ENCODE measurements at regions not wholly inside any gene's neighbourhood (a gene's known extent, or its start where the extent isn't known, plus 50 kb on each side); places are given as distances from the start of the nearest gene placed in this dataset.
"Not testable (repeated sequence)": the region's sequence is repeated elsewhere in the genome, so short reads cannot be mapped to it uniquely, and the experiment has no call there.

DNA sequence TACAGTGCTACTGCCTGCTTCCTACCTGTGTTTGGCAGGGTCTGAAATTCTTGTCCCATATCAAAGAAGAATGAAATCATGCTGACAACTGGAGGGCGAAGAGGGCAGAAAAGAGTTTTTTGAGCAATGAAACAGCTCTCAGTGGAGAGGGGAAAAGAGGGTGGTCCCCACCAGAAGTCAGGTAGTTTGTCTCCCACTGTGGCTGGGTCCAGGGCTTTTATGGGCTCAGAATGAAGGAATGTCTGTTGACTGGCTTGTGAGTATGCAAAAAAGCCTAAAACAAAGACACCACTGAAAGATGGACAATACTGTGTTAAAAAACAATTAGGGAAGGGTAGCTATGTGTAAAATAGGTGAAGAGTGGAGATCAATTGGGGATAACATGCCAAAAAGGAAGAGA is 115.0 kb downstream of the ADAM29 start:
- DNase-seq (ENCODE audit: low spot score), result no peak

DNA sequence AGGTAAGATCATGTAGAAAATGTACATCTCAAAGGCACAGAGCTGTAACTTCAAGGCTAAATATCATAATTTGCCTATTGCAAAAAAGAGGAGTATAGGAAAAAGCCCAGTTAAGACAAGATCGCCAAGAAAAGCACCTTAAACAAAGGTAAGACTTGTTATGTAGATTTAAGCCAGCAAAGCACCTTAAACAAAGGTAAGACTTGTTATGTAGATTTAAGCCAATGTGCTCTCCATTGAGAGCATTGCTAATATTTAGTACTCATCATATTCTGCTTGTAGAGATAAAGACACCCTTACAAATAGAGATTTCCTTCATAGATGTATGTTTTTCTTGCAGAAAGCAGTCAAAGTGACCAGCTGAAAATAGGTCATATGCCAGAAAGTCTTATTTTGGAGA is 115.8 kb downstream of the ADAM29 start:
- DNase-seq (ENCODE audit: low spot score), result no peak

DNA sequence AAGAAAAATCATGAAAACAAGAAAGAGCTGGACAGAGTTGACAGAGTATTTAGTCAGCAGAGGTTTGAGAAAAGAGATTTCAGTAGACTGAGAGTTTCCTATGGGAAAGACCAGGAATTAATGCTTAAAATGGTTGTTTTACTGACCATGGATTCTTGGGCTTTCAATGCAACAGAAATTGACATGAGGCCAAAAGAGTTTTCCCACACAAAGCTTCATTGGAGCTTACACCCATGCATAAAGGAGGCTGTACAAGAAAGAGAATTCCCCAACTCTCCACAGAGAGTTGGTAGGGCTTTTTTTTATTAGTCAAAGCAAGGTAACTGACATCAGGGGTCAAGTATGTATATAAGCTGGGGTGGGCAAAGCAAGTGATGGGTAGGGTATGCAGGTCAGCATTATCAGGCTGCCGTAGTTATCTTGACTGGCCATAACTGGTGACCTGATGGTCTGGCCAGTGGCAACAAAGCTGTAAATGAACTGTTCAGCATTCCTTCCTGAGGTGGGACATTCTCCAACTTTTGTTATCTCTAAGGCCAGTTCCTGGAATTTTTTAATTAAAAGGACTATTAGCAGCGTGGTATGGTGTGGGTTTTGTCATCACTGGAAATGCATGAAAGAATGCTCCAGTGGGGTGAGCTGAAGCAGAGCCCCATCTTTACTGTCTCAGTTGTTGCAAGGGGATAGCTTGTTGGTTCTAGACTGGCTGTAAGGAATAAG is 117.0 kb downstream of the ADAM29 start:
- no peak for DNase-seq (ENCODE audit: low spot score)

DNA sequence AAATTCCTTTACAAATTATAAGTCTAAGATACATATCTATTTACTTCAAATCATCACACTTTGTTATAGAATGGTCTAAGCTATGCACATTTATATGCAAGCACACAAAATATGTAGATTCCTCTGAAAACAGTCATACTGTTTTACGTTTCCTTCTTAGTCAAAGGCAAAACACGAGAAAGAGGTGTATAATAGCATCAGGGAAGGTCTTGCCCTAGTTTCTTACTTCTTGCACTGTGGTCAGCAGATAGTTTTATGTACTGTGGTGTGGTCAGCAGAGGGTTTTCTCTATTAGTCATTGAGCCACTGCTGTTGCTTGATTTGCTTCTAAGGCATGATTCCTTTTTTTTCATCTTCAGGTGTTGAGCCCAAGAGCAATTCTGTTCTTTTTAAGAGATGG is 117.7 kb downstream of the ADAM29 start:
- no peak for DNase-seq (ENCODE audit: low spot score)

DNA sequence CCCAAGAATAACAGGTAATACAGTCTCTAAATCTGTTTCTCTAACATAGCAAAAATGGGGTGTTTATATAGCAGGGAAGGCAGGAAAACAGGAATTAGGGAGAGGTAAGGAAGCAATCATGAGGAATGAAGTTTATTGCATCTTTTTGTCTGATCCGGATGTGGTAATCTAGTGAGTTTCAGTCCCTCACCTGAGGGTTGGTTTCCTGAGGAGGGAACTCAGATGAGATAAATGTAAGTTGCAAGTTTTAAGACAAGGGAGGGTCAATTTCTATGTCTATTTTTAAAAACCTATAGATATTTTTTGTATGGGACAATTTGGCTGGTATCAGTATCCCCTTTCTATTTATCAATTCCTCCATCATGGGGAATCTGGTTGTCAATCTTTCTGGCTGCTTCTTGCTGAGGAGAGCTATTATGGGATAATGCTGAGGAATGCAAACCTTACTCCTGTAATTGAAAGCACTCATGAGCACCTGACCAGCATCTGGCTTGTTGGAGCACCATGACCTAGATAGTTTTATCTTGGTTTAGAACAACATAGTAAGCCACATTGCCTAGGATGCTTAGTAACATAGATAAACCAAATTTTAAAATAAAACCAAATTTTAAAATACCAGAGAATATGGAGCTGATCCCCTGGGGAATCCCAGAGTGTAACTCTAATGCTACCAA is 130.1 kb downstream of the ADAM29 start:
- DNase-seq (ENCODE audit: low spot score), result no peak

DNA sequence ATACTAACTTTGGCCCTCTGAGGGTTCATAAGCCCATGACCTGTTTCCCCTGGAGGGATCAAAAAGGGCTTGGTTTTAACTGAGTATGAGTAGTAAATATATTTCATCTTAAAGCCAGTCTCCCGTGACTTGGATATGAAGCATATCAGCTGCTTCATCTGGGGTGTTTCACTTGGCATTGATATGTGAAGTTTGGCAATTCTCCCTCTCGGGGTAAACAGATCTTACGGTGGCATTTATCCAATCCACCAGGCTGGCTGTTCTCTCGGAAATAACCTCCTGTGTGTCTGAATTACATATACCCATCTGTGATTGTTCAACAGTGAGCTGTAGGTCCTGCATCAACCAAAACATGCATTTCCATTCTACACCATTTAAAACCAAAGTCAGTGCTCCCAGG is 130.7 kb downstream of the ADAM29 start:
- no peak for DNase-seq (ENCODE audit: low spot score)

DNA sequence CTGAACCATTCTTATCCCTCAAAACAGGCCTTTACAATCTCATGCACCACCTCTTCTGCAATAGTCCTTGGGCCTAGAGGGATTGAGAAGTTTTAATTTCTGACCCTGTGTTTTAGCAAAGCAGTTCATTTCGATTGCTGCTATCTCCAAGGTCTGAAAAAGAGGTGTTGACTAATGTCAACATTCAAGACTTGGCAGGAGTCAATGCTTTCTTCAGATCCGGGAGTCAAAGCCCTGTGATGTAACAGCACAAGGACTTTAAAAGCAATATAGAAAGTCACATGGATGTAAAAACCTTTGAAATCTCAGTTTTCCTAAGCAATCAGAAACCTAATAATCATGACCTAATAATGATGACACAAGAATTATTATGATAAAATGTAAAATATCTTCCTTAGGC is 133.8 kb downstream of the ADAM29 start:
- DNase-seq (ENCODE audit: low spot score), result no peak

DNA sequence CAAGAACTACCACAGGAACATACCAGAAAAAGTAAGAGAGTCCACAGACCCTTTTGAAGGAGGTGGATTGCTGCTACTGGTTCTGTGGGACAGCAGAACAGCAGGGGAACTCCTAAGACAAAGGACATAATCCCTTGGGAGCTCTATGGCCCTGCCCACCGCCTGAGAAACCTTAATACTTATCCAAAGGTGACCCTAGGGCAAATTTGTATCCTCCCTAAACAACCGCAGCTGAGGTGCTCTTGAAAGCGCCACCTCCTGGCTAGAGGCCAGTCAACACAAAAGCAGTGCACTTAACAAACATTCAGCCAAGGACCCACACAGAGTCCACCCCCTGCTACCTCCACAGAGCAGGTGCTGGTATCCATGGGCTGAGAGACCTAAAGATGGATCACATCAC is 136.8 kb downstream of the ADAM29 start:
- no peak for DNase-seq (ENCODE audit: low spot score)

DNA sequence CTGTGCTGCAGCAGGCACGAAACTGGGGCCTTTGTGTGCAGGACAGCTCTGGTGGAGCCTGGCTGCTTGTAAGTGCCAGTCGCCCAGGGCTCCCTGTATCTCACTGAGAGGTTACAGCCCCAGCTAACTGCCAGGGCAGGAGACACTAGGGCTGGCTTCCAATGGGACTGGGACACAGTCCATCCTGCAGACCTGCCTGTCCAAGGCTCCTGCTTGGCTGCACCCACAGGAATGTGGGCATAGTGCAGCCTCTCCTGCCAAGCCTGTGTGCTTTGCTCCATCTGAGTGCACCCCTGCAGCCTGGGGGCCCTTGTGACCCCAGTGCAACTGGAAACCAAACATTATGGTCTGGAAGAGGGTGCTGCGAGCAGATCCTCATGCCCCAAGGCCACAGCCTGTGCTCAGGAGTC is 144.0 kb downstream of the ADAM29 start:
- no peak for DNase-seq (ENCODE audit: low spot score)

DNA sequence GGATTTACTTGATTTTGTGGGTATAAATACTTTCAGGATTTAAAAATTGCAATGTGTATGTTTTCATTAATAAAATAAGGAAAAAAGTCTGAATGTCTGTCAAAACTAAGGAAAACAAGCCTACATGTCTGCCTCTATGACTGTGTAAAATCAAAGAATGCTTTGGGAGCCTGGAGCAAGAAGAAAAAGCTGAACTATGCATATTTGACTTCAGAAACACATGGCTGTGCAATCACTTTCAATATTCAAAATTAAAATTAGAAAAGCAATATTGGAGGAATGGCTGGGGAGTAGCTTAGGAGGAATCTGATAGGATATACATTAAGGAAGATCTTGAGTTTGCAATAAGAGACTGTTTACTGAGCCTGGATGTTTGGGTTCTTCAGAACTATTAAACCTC is 147.1 kb downstream of the ADAM29 start:
- DNase-seq (ENCODE audit: low spot score), result no peak

DNA sequence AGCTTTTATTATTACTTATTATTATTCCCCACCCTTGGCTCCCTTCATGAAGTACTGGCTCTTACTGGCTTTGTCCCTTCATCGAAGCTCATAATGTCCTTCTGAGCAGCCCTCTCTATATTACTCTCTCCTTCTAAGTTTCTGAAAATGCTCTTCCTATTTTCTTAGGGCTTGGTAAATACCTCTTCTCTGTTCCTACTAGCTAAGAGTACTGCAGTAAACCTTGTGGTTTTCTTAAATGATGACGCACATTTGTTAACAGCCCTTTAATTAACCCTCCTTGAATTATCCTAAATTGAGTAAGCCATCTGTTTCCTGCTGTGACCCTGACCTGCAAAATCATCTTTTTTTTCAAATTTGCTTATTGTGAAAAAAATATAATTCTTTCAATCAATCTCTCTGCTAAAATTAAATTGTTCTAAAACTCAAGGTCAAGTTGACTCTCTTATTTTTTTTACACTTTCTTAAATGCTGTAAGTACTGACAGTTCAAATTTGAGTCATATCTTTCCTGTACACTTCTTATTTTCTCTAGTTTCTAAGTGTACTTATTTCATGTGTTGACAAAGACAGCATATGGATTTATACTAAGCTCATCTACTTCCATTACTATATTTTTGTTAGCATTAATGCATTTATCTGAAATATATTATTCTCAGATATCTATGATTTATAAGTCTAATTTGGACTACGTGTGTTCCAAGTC is 148.9 kb downstream of the ADAM29 start:
- no peak for DNase-seq (ENCODE audit: low spot score)

DNA sequence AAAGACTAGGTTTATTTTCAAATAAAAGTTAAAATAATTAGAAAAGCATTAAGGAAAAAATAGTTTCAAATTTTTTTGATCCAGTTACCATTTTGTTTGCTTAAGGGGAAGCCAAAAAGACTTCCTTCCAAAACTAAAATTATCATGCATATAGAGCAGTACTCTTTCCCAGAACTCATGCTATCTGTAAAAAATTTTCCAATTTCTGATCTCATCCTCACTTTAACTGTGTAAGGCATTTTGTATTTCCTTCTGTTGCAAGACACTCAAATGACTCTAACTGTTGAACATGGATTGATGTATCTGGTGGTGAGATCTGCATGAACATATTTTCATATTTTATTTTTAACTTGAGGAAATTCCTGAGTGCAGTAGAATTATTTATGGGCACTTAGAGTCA is 150.1 kb downstream of the ADAM29 start:
- DNase-seq (ENCODE audit: low spot score), result no peak

DNA sequence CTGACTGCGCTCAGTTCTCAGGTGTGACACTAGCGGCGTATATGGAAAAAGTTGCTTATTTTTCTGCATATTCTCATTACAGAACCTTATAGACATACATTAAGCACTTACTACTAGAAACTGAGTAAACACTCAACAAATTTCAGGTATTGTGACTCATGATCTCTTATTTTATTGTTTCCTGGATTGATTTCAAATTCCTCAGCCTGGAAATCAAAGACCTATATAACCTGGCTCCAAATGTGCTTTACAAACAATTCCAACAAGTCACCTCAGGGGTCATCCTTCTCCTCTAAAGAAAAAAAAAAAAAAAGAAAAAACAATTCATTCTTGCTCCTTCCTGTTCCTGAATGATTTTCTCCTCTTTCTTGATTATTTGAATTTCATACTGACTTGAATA is 152.3 kb downstream of the ADAM29 start:
- DNase-seq (ENCODE audit: low spot score), result no peak

DNA sequence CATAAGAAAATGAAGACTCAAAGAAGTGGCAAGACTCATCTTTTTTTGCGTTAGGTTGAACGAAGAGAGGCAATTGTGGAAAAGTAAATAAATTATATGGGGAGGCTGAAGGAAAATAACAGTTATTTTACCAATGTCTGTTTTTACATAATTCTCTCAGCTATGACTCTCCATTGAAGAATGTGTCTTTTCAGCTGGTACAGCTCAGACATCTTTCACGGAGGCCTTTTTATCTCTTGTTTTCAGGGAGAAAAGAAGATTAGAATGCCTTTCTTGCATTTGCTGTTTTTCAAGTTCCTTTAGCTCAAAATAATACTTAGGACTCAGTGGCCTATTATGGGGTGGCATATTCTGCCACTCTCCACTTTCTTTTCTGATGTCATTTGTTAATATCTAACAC is 153.0 kb downstream of the ADAM29 start:
- no peak for DNase-seq (ENCODE audit: low spot score)

DNA sequence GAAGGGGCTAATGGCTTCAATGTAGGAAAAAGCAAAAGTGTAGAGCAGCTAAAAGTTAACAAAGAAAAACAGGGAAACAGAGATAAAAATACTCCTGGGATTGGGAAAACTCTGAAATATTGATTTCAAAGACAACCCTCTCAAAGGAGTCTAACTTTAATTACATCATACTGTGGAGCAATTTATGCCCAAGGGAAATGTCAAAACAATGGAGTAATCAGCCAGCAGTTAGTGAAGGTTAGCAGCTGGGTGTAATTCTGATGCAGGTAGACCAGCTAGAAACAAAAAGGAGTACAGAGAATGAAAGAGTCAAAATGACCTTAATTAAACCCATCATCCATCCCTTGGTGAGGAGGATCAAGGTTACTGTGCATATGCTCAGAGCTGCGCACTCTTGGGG is 169.0 kb downstream of the ADAM29 start:
- DNase-seq (ENCODE audit: low spot score), result no peak

DNA sequence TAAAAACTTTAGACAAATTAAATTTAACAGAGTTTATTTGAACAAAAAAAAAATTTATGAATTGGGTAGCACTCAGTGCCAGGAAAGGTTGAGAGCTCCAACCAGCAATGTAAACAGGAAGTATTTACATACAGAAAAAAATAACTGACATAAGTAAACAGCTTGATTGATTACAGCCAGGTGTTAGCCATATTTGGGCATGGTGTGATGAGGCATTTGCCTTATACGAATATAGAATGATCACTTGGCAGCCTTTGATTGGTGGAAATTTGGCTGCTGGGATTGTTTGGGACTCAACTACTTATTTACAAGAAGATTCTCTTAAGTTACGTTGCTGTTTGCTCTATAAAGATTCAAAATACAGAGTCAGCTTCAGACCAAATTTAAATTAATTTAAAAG is 172.0 kb downstream of the ADAM29 start:
- no peak for DNase-seq (ENCODE audit: low spot score)

DNA sequence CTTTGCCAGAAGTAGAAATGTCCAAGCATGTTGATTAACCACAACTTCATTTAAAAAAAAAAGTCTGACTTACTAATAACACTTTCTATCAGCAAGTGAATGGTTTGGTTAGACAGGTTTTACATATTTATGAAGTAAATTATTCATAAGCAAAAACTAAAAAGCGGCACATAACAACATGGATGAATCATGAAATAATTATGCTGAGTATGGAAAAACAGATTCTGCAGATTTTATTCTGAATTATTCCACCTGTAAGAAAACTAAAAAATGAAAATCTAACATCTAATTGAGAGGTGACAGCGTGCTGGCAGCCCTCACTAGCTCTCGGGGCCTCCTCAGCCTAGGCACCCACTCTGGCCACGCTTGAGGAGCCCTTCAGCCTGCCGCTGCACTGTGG is 173.5 kb downstream of the ADAM29 start:
- DNase-seq (ENCODE audit: low spot score), result no peak

DNA sequence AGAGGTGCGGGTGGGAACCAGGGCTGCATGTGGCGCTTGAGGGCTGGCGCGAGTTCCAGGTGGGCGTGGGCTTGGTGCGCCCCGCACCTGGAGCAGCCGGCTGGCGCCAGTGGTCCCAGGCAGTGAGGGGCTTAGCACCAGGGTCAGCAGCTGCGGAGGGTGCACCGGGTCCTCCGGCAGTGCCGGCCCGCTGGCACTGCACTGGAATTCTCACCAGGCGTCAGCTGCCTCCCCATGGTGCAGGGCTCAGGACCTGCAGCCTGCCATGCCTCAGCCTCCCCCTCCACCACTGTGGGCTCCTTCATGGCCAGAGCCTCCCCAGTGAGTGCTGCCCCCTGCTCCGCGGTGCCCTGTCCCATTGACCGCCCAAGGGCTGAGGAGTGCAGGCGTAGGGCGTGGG is 174.0 kb downstream of the ADAM29 start:
- no peak for DNase-seq (ENCODE audit: low spot score)

DNA sequence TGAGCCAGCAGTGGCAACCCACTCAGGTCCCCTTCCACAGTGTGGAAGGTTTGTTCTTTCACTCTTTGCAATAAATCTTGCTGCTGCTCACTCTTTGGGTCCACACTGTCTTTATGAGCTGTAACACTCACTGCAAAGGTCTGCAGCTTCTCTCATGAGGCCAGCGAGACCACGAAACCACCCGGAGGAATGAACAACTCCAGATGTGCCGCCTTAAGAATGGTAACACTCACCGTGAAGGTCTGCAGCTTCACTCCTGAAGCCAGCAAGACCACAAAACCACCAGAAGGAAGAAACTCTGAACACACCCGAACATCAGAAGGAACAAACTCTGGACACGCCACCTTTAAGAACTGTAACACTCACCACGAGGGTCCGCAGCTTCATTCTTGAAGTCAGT is 174.9 kb downstream of the ADAM29 start:
- DNase-seq (ENCODE audit: low spot score), result not testable (repeated sequence)

DNA sequence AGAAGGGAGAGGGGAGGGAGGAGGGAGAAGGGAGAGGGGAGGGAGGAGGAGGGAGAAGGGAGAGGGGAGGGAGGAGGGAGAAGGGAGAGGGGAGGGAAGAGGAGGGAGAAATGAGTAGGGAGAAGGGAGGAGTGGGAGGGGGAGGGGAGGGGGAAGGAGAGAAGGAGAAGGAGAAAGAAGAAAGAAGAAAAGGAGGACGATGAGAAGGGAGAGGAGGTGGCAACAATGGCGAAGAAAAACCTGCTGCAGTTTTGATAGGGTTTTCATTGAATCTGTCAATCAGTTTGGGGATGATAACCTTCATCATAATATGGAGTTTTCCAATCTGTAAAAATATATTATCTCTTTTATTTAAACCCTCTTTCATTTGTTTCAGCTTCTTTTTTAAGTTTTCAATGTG is 185.2 kb downstream of the ADAM29 start:
- no peak for DNase-seq (ENCODE audit: low spot score)

DNA sequence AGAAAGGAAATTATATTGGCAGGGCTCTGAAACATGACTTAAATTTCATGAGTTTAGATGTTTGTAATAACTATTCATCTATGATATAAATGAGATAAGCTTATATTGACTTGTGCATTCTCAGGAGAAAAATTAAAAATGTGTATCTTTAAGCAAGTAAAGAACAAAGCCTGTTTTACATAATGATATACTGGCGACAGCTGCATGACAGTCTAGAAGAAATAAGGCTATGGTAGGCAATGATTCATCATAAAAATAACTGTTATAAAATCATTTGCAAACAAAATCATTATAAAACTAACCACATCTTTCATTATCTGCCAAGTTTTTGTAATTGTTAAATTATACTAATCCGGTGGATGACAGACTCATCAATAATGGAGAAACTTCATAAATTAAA is 188.1 kb downstream of the ADAM29 start:
- DNase-seq (ENCODE audit: low spot score), result no peak

DNA sequence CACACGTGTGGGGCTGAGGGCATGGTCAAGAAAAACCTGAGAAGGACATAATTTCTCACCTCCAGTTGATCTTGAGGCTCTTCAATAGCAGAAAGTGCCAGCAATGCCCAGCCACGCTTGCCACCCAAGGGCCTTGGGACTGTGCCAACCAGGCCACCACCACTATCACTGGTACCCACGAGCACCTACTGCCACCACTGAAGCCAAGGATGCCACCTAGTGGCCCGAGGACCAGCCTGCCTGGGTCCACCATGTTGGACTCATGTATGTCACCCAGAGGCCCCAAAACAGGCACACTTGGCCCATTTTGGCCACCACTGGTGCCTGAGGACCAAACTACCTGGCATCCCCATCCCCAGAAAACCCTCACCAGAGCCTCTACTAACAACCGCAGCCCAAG is 191.8 kb downstream of the ADAM29 start:
- DNase-seq (ENCODE audit: low spot score), result no peak

DNA sequence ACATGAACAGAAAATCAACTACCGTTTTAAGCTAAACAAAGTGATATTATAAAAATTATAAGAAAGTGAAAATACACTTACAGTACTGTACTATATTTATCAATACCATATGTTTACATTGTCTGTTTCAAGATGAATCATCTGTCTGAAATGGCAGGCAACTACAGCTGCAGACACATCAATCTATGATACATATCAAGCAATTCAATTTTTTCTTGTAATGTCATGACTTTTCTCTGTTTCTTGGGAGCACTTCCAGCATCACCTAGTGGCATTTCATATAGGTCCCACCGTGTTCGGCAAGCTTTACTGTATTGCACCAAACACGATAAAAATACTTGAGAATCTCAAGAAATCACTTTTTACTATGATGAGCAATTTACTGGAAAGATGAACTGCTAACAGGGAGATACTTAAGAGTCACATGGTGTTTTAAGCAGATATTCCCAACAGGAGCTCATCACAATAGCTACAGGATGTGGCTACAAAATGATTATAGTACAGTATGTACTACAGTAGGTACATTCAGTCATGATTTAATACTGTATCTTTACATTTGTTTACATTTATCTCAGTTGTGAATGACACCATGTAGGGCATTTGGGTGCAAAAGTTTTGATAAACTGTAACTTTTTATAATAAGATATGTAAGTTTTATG is 207.4 kb downstream of the ADAM29 start:
- DNase-seq (ENCODE audit: low spot score), result no peak
